ENCODE measurements at regions not wholly inside any gene's neighbourhood (a gene's known extent, or its start where the extent isn't known, plus 50 kb on each side); places are given as distances from the start of the nearest gene placed in this dataset.

- DNase-seq (ENCODE audit: low read depth, low spot score): no peak
Observed at GRCh38 chr1:63038586-63038985, 254.7 kb downstream of the ATG4C start.

DNA sequence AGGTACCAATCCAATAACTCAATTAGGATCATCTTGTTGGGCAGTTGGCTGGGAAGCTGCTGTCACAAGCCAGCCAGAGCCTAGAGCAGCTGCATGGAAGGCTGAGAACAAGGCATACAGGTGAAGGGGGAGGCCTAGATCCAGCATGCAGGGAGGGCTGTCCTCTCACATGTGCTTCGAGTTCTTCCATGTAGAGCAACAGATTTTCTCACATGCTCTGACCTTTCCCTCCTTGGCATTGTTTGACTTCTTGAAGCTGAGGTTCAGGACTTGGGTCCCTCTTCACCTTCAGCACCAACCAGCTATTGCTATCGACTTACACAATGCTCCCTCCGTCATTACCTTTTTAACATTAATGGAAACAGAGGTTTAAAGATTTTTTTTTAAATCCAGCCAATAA is 257.7 kb downstream of the ATG4C start:
- DNase-seq (ENCODE audit: low read depth, low spot score): no peak

GRCh38 chr1:63042278-63042677 is 258.3 kb downstream of the ATG4C start:
- no peak for DNase-seq (ENCODE audit: low read depth, low spot score)

- DNase-seq (ENCODE audit: low read depth, low spot score): no peak
Observed at GRCh38 chr1:63046539-63046938, 262.6 kb downstream of the ATG4C start.

DNA sequence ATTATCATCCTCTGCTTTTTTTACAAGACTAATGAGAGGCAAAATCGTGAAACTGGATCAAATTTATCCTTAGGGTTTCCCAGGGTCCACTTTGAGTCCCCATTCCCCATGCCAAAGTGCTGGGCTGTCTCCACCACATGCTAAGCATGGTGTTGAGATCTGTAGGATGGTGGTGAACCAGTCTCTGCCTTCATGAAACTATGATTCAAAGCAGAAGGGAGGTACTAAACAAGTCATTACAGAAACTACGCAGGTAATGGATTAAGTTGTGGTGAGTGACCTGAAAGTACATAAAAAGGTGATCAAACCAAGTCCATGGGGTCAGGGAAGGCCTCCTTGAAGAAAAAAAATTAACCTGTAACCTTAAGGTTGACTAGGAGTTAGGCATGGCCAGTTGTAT is 265.2 kb downstream of the ATG4C start:
- DNase-seq (ENCODE audit: low read depth, low spot score): no peak

DNA sequence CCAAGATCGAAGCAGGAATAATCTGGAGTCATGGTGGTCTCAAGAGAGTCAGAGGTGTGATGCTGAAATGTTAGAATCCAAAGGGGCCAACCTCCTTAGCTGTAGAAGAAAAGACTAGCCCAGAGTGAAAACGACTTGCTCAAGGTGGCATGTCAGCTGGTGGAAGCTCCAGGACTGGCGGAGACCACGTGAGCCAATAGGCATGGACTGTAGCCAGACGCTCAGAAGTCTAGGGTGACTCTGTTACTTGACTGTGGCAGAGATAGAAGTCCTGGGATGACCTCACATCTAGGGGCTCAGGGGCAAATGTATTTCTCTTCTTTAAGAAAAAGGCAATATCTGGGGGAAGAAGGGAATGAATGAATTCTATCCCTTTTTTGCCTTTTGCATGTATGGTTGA is 267.4 kb downstream of the ATG4C start:
- no peak for DNase-seq (ENCODE audit: low read depth, low spot score)

GRCh38 chr1:63051886-63052285 is 268.0 kb downstream of the ATG4C start:
- no peak for DNase-seq (ENCODE audit: low read depth, low spot score)

DNA sequence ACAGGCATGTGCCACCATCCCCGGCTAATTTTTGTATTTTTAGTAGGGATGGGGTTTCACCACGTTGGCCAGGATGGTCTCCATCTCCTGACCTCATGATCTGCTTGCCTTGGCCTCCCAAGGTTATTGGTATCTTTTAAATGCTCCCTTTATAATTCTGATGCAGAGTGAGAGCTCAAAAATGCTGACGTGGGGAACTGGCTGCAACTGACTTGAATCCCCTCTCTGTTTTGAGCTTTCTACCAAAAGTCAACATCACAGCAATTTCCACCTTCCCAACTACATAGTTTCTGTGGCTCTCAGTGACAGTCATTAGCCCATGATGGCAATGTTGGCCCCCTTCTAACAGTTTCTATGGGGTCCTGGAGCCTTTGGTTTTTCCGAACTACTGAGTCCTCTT is 268.2 kb upstream of the FOXD3 start:
- no peak for DNase-seq (ENCODE audit: low read depth, low spot score)

GRCh38 chr1:63063367-63063766 is 259.0 kb upstream of the FOXD3 start:
- DNase-seq (ENCODE audit: low read depth, low spot score): no peak

DNA sequence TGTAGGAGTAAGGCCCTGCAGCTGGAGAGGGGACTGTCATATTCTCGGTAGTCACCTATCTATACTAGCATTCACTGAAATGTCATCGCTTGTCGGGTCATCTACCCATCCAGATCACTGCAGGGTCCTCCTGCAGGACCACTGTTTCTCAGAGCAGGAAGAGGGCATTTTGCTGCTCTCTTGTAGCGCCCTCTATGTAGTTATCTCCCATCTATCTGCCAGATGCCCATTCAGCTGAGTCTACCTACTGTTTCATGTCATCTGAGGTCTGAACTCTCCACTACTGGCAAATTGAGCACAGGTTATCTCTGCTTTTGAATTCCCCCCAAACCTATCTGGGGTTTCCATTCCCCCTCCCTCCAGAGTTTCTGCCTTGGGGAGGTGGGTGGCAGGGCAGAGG is 258.2 kb upstream of the FOXD3 start:
- DNase-seq (ENCODE audit: low read depth, low spot score): no peak

- no peak for DNase-seq (ENCODE audit: low read depth, low spot score)
Observed at GRCh38 chr1:63068626-63069025, 253.7 kb upstream of the FOXD3 start.

DNA sequence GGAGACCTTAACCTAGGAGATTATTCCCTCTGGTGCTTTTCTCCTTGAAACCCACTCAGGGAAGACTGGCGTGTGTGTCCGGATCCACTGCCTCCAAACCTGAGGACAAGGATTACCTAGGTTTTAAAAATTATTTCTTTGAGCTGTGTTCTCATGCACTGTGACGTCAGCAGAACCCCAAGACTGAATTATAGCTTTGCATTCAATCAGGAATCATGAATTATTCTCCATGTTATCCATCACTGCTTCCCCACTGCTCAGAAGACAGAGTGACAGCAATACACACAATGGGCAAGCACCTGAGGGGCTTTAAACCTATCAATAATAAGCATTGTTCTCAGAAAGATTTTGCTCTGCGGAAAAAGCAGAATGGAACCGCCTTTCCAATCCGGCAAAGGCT is 253.2 kb upstream of the FOXD3 start:
- no peak for DNase-seq (ENCODE audit: low read depth, low spot score)

DNA sequence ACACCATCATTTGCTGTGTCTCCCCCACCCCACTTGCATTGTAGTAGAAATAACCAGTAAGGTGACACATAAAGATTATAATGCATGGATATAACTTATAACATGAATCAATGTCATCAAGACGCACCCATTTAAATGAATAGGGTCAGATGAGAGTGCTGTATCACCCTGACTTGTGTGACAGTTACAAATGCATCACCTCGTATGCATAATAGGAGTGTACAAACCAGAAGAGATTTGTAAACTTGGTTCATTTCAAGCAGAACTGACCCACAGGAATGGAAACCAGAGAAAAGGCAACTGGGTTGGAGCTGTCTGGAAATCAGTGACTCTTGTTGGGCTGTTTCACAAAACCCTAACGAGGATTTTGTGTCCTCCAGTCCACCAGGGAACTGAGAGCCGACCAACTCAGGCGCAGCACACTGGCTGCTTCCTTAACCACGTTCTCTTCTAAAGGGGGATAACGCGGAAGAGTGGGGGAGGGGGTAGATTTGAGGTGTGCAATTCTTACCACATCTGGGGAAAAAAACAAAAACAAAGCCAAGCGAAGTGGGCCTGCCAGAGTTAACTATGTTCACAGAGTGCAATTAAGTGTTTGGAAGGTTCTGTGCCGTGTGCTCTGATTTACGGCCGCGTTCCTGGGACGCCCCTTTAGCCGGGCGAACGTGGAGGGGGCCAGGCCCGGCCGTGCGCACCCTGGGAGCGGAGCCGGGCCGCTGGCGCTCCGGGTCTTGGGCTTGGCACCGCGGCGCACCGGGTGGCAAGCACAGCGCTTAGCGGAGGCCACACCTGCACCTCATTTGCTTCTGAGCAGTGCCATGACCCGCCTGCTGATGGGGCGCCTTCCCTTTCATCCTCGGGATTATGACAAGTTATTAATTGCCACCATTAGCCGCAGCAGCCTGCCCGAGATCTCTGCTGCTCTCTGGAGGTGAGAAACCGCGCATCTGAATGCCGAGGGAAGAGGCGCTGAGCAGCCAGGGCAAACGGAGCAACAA is 248.8 kb upstream of the FOXD3 start:
- DNase-seq (ENCODE audit: low read depth, low spot score): no peak

DNA sequence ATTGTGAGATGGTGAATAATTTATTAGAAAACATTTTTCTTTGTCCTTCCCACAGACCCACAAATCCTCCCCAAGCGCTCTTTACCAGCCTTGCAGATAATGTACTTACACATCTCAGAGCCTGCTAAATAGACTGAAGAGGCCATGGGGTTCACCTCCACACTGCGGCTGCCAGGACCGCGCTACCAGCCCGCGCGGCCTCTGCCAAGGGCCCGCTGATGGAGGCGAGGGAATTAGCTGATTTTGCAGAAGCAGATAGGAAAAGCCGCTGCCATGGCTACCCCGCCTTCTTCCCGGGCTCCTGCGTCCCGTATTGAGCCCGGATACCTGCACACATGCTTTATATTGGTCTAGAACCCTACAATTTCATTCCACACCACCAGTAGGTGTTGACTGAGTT is 248.0 kb upstream of the FOXD3 start:
- no peak for DNase-seq (ENCODE audit: low read depth, low spot score)

DNA sequence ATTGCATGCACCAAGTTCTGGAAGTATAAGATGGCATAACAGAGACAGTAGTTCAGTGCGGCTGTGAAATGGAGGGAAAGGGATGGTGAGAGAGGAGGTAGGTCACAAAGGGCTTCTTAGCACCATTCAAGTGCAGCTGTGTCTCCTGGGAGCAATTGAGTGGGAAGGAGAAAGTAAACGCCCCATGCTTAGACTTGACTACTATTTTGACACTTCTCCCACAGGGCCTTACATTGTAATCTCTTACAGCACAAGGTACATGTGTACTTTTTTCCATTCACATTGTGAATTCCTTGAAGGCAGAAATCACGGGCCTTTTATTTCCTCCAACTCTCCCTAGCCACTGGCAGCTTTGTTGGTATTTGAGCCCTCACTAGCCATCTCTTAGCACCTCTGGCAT is 239.6 kb upstream of the FOXD3 start:
- DNase-seq (ENCODE audit: low read depth, low spot score): no peak

DNA sequence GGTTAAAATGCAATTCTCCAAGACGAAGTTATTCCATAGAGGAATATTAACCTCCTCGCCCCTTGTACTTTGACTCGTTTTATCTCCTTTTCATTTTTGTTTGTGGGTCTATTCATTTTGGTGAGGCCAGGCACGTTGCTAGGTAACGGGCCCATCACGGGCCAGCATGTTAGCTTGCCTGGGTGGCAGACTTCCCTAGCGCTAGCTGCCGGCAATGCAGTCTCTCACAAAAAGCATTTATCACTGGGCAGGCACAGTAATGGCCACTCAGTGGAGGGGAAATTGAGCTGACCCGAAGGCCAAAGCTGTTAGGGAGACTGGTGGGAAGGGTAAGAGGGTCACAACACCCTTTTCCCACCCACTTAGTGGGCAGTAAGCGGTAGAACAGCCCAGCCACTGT is 234.4 kb upstream of the FOXD3 start:
- no peak for DNase-seq (ENCODE audit: low read depth, low spot score)

GRCh38 chr1:63099188-63099587 is 223.2 kb upstream of the FOXD3 start:
- no peak for DNase-seq (ENCODE audit: low read depth, low spot score)

DNA sequence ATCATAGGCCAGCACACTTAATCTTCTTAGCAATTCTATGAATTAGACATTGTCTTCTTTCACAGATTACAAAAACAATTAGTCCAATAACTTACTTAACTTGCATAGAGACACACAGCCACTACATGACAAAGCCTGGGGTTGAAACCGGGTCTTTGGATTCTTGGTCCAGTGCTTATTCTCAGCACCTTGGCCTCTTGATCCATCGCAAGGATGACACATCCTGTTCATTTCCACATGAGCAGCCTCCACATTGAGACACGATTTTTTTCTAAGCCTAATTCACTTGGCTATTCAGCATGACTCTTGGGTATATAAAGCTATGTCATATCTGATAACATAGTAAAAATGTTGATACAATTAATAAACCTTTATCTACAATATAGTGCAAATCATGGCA is 221.0 kb upstream of the FOXD3 start:
- no peak for DNase-seq (ENCODE audit: low read depth, low spot score)

DNA sequence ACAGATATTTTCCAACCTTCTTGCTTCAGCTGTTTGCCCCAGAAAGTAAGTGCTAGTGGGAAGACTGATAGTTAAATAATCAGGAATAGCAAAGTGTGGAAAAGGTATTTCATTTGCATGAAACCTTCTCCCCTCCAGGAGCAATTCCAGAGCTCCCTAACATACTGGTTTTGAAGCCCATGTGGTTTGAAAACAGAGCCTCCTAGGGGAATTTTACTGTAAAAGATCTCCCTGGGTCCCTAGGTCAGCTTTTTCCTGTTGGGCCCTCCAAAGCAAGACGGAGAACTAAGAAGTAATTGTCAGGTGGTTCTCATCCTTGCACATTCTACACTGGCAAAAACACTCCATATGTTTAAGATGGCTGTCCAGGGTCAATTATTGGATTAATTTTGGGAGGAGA is 218.7 kb upstream of the FOXD3 start:
- no peak for DNase-seq (ENCODE audit: low read depth, low spot score)

DNA sequence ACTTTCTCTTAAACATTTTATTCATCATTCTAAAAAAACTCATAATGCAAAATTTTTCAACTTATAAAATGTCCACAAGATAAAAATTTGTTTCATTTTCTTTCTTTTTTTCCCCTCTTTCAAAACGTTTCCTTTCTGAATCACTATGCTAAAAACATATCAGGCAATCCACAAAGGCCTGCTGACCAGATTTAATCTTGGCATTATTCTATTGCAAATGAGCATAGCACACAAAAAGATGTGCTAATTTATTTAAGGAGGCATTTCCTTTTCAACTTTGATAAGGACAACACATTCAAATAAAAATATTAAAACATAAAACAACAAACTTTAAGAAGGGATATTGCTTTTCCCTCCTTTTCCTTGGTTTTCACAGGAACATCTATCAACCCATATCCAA is 215.3 kb upstream of the FOXD3 start:
- DNase-seq (ENCODE audit: low read depth, low spot score): no peak

DNA sequence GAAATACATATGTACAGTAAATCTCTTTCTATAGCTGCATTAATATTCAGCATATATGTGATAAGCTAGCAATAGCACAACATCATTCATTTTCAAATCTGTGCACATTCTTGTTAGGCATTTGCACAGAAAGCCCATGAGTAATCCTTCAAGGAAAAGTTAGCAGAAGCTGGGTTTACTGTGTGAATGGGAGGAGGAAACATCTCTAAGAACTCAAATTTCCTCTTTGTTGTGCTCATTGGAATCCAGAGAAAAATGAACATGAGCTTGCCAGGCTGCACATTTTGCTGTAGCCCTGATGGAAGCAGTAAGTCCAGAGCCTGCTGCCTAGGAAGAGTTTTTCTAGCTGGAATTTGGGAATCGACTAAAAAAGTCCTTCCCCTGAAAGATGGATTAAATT is 214.2 kb upstream of the FOXD3 start:
- no peak for DNase-seq (ENCODE audit: low read depth, low spot score)

GRCh38 chr1:63112155-63112900 is 210.0 kb upstream of the FOXD3 start:
- DNase-seq (ENCODE audit: low read depth, low spot score): no peak

GRCh38 chr1:63115527-63115926 is 206.8 kb upstream of the FOXD3 start:
- no peak for DNase-seq (ENCODE audit: low read depth, low spot score)
